ENCODE measurements at regions not wholly inside any gene's neighbourhood (a gene's known extent, or its start where the extent isn't known, plus 50 kb on each side); places are given as distances from the start of the nearest gene placed in this dataset.
"Not testable (repeated sequence)": the region's sequence is repeated elsewhere in the genome, so short reads cannot be mapped to it uniquely, and the experiment has no call there.

GRCh38 chr7:142434133-142434532 is 176.3 kb upstream of the PRSS58 start:
- H3K9ac ChIP-seq (ENCODE audit: low read depth in 1 of 2, low read length in 2 of 2); H3K27ac ChIP-seq (ENCODE audit: low read depth in 2 of 2, low read length in 2 of 2); H3K9me3 ChIP-seq (ENCODE audit: control insufficient read depth in 2 of 2, low read length in 2 of 2); H3K4me1 ChIP-seq (ENCODE audit: control insufficient read depth in 2 of 2, insufficient read depth in 2 of 2, low read length in 2 of 2); H3K4me3 ChIP-seq (ENCODE audit: low read length in 2 of 2); H3K36me3 ChIP-seq (ENCODE audit: control insufficient read depth in 2 of 2, insufficient read depth in 2 of 2, low read length in 2 of 2); H3K27me3 ChIP-seq (ENCODE audit: control insufficient read depth in 2 of 2, insufficient read depth in 2 of 2, low read length in 2 of 2): not testable (repeated sequence)

DNA sequence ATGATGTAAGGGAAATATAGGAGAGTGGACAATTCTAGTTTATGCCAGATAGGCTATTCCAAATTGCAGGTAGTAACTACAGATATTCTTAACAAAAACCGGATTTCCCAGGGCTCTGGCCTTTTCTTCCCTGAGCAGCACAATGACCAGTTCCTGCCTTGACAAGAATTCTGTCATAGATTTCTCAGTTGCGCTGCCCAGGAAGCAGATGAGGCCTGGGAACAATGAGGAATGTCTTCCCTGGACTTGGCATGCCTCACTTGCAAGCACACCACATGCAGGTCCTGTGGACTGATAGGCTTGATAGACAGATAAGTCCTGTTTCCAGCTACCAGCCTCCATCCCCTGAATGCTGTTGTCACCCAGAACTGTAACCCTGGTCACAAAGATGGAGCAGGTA is 174.5 kb upstream of the PRSS58 start:
- Histone ChIP-seq H3K27me3 (ENCODE audit: control insufficient read depth in 2 of 2, insufficient read depth in 2 of 2, low read length in 2 of 2) (no peaks in the 10 kb centered on the region), H3K27ac (ENCODE audit: low read depth in 2 of 2, low read length in 2 of 2) (no peak overlapping the region), H3K9ac (ENCODE audit: low read depth in 1 of 2, low read length in 2 of 2) (no peak overlapping the region), H3K4me1 (ENCODE audit: control insufficient read depth in 2 of 2, insufficient read depth in 2 of 2, low read length in 2 of 2) (no peaks in the 10 kb centered on the region), H3K4me3 (ENCODE audit: low read length in 2 of 2) (no peak overlapping the region), H3K9me3 (ENCODE audit: control insufficient read depth in 2 of 2, low read length in 2 of 2) (no peaks in the 10 kb centered on the region), H3K36me3 (ENCODE audit: control insufficient read depth in 2 of 2, insufficient read depth in 2 of 2, low read length in 2 of 2) (no peaks in the 10 kb centered on the region)

DNA sequence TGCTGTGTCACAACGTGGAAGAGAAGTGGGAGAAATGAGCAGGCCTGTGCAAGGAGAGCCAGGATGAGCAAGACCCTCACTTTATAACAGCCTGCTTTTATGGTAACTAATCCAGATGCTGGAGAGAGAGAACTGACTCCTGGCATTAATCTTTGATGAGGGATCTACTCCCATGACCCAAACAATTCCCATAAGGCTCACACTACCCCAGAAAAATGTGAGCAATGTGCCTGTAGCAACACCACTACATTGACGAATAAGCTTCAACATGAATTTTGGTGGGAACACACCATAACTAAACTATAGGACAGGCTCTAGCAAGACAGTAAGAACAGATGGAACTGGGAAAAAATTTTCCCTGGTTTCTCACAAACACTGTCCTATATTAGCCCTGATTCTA is 173.6 kb upstream of the PRSS58 start:
- Histone ChIP-seq H3K9ac (ENCODE audit: low read depth in 1 of 2, low read length in 2 of 2) (no peak overlapping the region), H3K27ac (ENCODE audit: low read depth in 2 of 2, low read length in 2 of 2) (no peak overlapping the region), H3K36me3 (ENCODE audit: control insufficient read depth in 2 of 2, insufficient read depth in 2 of 2, low read length in 2 of 2) (no peaks in the 10 kb centered on the region), H3K4me3 (ENCODE audit: low read length in 2 of 2) (no peak overlapping the region), H3K27me3 (ENCODE audit: control insufficient read depth in 2 of 2, insufficient read depth in 2 of 2, low read length in 2 of 2) (no peaks in the 10 kb centered on the region), H3K4me1 (ENCODE audit: control insufficient read depth in 2 of 2, insufficient read depth in 2 of 2, low read length in 2 of 2) (no peaks in the 10 kb centered on the region), H3K9me3 (ENCODE audit: control insufficient read depth in 2 of 2, low read length in 2 of 2) (no peaks in the 10 kb centered on the region)

DNA sequence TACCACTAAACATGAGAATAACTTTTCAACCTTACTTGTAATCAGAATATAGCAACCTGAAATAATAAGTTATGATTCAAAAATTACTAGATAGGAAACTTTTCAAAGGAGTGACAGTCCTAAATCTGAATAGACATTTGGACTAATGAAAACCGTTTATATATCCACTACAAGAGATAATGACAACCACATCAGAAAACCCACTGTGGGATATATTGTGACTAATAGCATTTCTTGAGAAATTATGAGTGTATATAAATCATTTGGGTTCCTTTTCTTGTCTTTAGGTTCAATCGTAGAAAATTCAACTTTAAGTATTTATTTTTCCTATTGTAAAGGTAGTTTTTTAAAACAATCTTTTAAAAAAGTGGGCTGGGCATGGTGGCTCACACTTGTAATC is 170.2 kb upstream of the PRSS58 start:
- Histone ChIP-seq H3K36me3 (ENCODE audit: control insufficient read depth in 2 of 2, insufficient read depth in 2 of 2, low read length in 2 of 2) (no peaks in the 10 kb centered on the region), H3K4me1 (ENCODE audit: control insufficient read depth in 2 of 2, insufficient read depth in 2 of 2, low read length in 2 of 2) (no peaks in the 10 kb centered on the region), H3K27ac (ENCODE audit: low read depth in 2 of 2, low read length in 2 of 2) (no peak overlapping the region), H3K4me3 (ENCODE audit: low read length in 2 of 2) (no peak overlapping the region), H3K9ac (ENCODE audit: low read depth in 1 of 2, low read length in 2 of 2) (no peak overlapping the region), H3K27me3 (ENCODE audit: control insufficient read depth in 2 of 2, insufficient read depth in 2 of 2, low read length in 2 of 2) (no peaks in the 10 kb centered on the region), H3K9me3 (ENCODE audit: control insufficient read depth in 2 of 2, low read length in 2 of 2) (no peaks in the 10 kb centered on the region)

- no peak overlapping the region for H3K4me3 ChIP-seq (ENCODE audit: low read length in 2 of 2)
- no peak overlapping the region for H3K27ac ChIP-seq (ENCODE audit: low read depth in 2 of 2, low read length in 2 of 2)
- no peaks in the 10 kb centered on the region for H3K4me1 ChIP-seq (ENCODE audit: control insufficient read depth in 2 of 2, insufficient read depth in 2 of 2, low read length in 2 of 2)
- H3K9ac ChIP-seq (ENCODE audit: low read depth in 1 of 2, low read length in 2 of 2) = no peak overlapping the region
- no peaks in the 10 kb centered on the region for H3K27me3 ChIP-seq (ENCODE audit: control insufficient read depth in 2 of 2, insufficient read depth in 2 of 2, low read length in 2 of 2)
- H3K36me3 ChIP-seq (ENCODE audit: control insufficient read depth in 2 of 2, insufficient read depth in 2 of 2, low read length in 2 of 2) = no peaks in the 10 kb centered on the region
- H3K9me3 ChIP-seq (ENCODE audit: control insufficient read depth in 2 of 2, low read length in 2 of 2) = no peaks in the 10 kb centered on the region
Observed at GRCh38 chr7:142425281-142425680, 167.4 kb upstream of the PRSS58 start.

DNA sequence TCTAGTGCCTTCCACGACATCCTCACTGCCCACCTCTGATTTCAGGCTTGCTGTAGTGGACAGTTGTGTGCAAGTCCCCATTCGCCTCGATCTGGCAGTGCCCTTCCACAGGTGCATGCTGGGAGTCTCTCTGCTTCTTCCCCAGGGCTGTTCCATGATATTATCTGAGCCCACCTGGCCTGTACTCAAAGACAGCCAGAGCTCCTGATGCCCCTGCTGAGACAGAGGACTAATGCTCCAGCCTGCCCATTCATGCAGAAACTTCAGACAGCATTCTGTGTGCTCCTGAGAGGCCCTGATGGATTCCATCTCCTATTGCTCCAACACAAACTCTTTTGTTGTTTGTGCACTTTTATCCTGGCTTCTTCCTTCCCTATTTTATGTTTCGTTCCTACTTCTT is 164.8 kb upstream of the PRSS58 start:
- Histone ChIP-seq H3K27ac (ENCODE audit: low read depth in 2 of 2, low read length in 2 of 2) (no peak overlapping the region), H3K9me3 (ENCODE audit: control insufficient read depth in 2 of 2, low read length in 2 of 2) (no peaks in the 10 kb centered on the region)

GRCh38 chr7:142420554-142421362 is 162.9 kb upstream of the PRSS58 start:
- Histone ChIP-seq H3K4me1 (ENCODE audit: control insufficient read depth in 2 of 2, insufficient read depth in 2 of 2, low read length in 2 of 2) (no peaks in the 10 kb centered on the region), H3K36me3 (ENCODE audit: control insufficient read depth in 2 of 2, insufficient read depth in 2 of 2, low read length in 2 of 2) (no peaks in the 10 kb centered on the region), H3K9me3 (ENCODE audit: control insufficient read depth in 2 of 2, low read length in 2 of 2) (no peaks in the 10 kb centered on the region), H3K9ac (ENCODE audit: low read depth in 1 of 2, low read length in 2 of 2) (no peak overlapping the region), H3K4me3 (ENCODE audit: low read length in 2 of 2) (no peak overlapping the region), H3K27ac (ENCODE audit: low read depth in 2 of 2, low read length in 2 of 2) (no peak overlapping the region), H3K27me3 (ENCODE audit: control insufficient read depth in 2 of 2, insufficient read depth in 2 of 2, low read length in 2 of 2) (no peaks in the 10 kb centered on the region)

More for the DNA sequence above, 164.8 kb upstream of the PRSS58 start:
- Histone ChIP-seq H3K4me1 (ENCODE audit: control insufficient read depth in 2 of 2, insufficient read depth in 2 of 2, low read length in 2 of 2) (no peaks in the 10 kb centered on the region), H3K4me3 (ENCODE audit: low read length in 2 of 2) (no peak overlapping the region), H3K27me3 (ENCODE audit: control insufficient read depth in 2 of 2, insufficient read depth in 2 of 2, low read length in 2 of 2) (no peaks in the 10 kb centered on the region), H3K36me3 (ENCODE audit: control insufficient read depth in 2 of 2, insufficient read depth in 2 of 2, low read length in 2 of 2) (no peaks in the 10 kb centered on the region), H3K9ac (ENCODE audit: low read depth in 1 of 2, low read length in 2 of 2) (no peak overlapping the region)

- Histone ChIP-seq H3K9me3 (ENCODE audit: control insufficient read depth in 2 of 2, low read length in 2 of 2) (no peaks in the 10 kb centered on the region), H3K36me3 (ENCODE audit: control insufficient read depth in 2 of 2, insufficient read depth in 2 of 2, low read length in 2 of 2) (no peaks in the 10 kb centered on the region), H3K9ac (ENCODE audit: low read depth in 1 of 2, low read length in 2 of 2) (no peak overlapping the region), H3K27ac (ENCODE audit: low read depth in 2 of 2, low read length in 2 of 2) (no peak overlapping the region), H3K4me1 (ENCODE audit: control insufficient read depth in 2 of 2, insufficient read depth in 2 of 2, low read length in 2 of 2) (peaks cover 0 to 4% of the 10 kb centered on the region in 2 donors), H3K27me3 (ENCODE audit: control insufficient read depth in 2 of 2, insufficient read depth in 2 of 2, low read length in 2 of 2) (no peaks in the 10 kb centered on the region), H3K4me3 (ENCODE audit: low read length in 2 of 2) (no peak overlapping the region)
Observed at GRCh38 chr7:142418326-142418725, 160.5 kb upstream of the PRSS58 start.

DNA sequence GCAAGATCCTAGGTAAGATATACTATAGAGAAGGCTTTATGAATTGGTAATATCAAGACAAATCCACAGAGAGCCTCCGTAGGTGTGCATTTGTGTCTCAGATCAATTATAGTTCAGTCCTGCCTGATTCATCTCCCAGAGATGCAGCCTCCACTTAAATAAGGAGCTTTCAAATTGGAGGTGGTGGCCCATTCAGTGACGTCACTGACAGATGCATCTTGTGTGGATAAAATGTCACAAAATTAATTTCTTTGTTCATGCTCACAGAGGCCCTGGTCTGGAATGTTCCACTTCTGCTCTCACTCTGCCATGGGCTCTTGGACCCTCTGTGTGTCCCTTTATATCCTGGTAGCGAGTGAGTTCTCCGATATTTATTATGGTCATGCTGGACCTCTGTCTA is 157.1 kb upstream of the PRSS58 start:
- Histone ChIP-seq H3K9ac (ENCODE audit: low read depth in 1 of 2, low read length in 2 of 2) (no peak overlapping the region), H3K27me3 (ENCODE audit: control insufficient read depth in 2 of 2, insufficient read depth in 2 of 2, low read length in 2 of 2) (no peaks in the 10 kb centered on the region), H3K4me1 (ENCODE audit: control insufficient read depth in 2 of 2, insufficient read depth in 2 of 2, low read length in 2 of 2) (peaks cover 0 to 4% of the 10 kb centered on the region in 2 donors), H3K4me3 (ENCODE audit: low read length in 2 of 2) (no peak overlapping the region), H3K36me3 (ENCODE audit: control insufficient read depth in 2 of 2, insufficient read depth in 2 of 2, low read length in 2 of 2) (no peaks in the 10 kb centered on the region), H3K9me3 (ENCODE audit: control insufficient read depth in 2 of 2, low read length in 2 of 2) (no peaks in the 10 kb centered on the region), H3K27ac (ENCODE audit: low read depth in 2 of 2, low read length in 2 of 2) (no peak overlapping the region)

DNA sequence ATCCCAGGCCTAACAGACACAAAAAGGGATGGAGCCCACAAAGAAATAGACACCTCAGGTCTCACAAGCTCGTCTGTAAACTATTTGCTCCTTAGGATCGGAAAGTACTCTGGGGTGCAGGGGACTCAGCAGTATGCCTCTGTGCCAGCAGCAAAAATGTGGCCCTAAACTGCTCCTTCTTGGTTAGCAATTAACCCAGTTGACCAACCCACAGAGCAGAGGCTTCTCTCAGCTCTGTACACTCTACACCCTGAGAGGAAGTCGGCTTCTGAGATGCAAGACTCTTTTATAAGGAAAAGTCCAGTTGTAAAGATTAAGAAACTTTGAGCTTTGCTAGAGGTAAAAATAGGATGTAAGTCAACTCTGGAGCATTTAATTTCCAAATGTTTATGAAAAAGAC is 156.3 kb upstream of the PRSS58 start:
- Histone ChIP-seq H3K27me3 (ENCODE audit: control insufficient read depth in 2 of 2, insufficient read depth in 2 of 2, low read length in 2 of 2) (no peaks in the 10 kb centered on the region), H3K36me3 (ENCODE audit: control insufficient read depth in 2 of 2, insufficient read depth in 2 of 2, low read length in 2 of 2) (no peaks in the 10 kb centered on the region), H3K4me1 (ENCODE audit: control insufficient read depth in 2 of 2, insufficient read depth in 2 of 2, low read length in 2 of 2) (peaks cover 0 to 4% of the 10 kb centered on the region in 2 donors), H3K27ac (ENCODE audit: low read depth in 2 of 2, low read length in 2 of 2) (no peak overlapping the region), H3K9me3 (ENCODE audit: control insufficient read depth in 2 of 2, low read length in 2 of 2) (no peaks in the 10 kb centered on the region), H3K9ac (ENCODE audit: low read depth in 1 of 2, low read length in 2 of 2) (no peak overlapping the region), H3K4me3 (ENCODE audit: low read length in 2 of 2) (no peak overlapping the region)
